Fibroblast of lung (primary cell): ENCODE measurements at regions not wholly inside any gene's neighbourhood (a gene's known extent, or its start where the extent isn't known, plus 50 kb on each side); places are given as distances from the start of the nearest gene placed in this dataset.

ENCODE experiments used
- DNase-seq, 2 donors: peaks; one replicate each; pipeline versions ENCODE4 v3.0.0 to v3.0.0-alpha.2; 2010; ENCODE audit warnings: low read depth in 2 of 2
- H2AFZ ChIP-seq: 2 replicates; pipeline ENCODE4 v1.5.1; 2012; ENCODE audit warnings: low read length, control low read depth, inconsistent platforms
- H3K27ac ChIP-seq: 2 replicates; pipeline ENCODE4 v1.5.1; 2011; ENCODE audit warnings: low read length, control low read depth; ENCODE audit not compliant: insufficient read depth
- H3K27me3 ChIP-seq: 2 replicates; pipeline ENCODE4 v1.5.1; 2011; ENCODE audit warnings: mild to moderate bottlenecking, low read length; ENCODE audit not compliant: control insufficient read depth, insufficient read depth
- H3K36me3 ChIP-seq: 2 replicates; pipeline ENCODE4 v1.5.1; 2011; ENCODE audit warnings: low read length; ENCODE audit not compliant: control insufficient read depth, insufficient read depth
- H3K4me1 ChIP-seq: 2 replicates; pipeline ENCODE4 v1.5.1; 2011; ENCODE audit warnings: low read length; ENCODE audit not compliant: control insufficient read depth, insufficient read depth; ENCODE audit errors: extremely low read depth
- H3K4me2 ChIP-seq: 2 replicates; pipeline ENCODE4 v1.5.1; 2011; ENCODE audit warnings: low read length, control low read depth; ENCODE audit not compliant: insufficient read depth; ENCODE audit errors: extremely low read depth
- H3K4me3 ChIP-seq, 4 experiments: fragments of 200-600 bp in 1 of 4; sonication (generic) in 1 of 4; replicated peaks in 1 of 4; 2 replicates each; pipeline ENCODE4 v1.5.1; 2011 to 2016; ENCODE audit warnings: low read length in 4 of 4, low read depth in 3 of 4, mild to moderate bottlenecking in 3 of 4, control low read depth in 2 of 4, inconsistent platforms in 1 of 4, mixed read lengths in 1 of 4; ENCODE audit not compliant: insufficient read depth in 1 of 4; ENCODE audit errors: control extremely low read depth in 1 of 4
- H3K79me2 ChIP-seq: 2 replicates; pipeline ENCODE4 v1.5.1; 2012; ENCODE audit warnings: mild to moderate bottlenecking, low read length, inconsistent platforms; ENCODE audit not compliant: control insufficient read depth, insufficient read depth
- H3K9ac ChIP-seq: 2 replicates; pipeline ENCODE4 v1.5.1; 2011; ENCODE audit warnings: mild to moderate bottlenecking, low read length, control low read depth; ENCODE audit not compliant: insufficient read depth
- H3K9me3 ChIP-seq: 2 replicates; pipeline ENCODE4 v1.5.1; 2012; ENCODE audit warnings: low read depth, low read length; ENCODE audit not compliant: control insufficient read depth, insufficient read depth
- H4K20me1 ChIP-seq: 2 replicates; pipeline ENCODE4 v1.5.1; 2011; ENCODE audit warnings: low read length; ENCODE audit not compliant: control insufficient read depth, insufficient read depth; ENCODE audit errors: extremely low read depth
- CTCF ChIP-seq, 2 donors: IDR thresholded peaks in 1 of 2; conservative IDR thresholded peaks in 1 of 2; 1 replicate in 1 of 2; 2 replicates in 1 of 2; pipeline ENCODE4 v1.5.1; 2011 to 2012; ENCODE audit warnings: low read length in 2 of 2, control low read depth in 1 of 2, inconsistent platforms in 1 of 2, low read depth in 1 of 2, mild to moderate bottlenecking in 1 of 2
- EZH2 ChIP-seq: IDR thresholded peaks from 2 replicates; pipeline ENCODE4 v1.5.1; 2012; ENCODE audit warnings: low read length, control low read depth, mild to moderate bottlenecking; ENCODE audit errors: missing control alignments

DNA sequence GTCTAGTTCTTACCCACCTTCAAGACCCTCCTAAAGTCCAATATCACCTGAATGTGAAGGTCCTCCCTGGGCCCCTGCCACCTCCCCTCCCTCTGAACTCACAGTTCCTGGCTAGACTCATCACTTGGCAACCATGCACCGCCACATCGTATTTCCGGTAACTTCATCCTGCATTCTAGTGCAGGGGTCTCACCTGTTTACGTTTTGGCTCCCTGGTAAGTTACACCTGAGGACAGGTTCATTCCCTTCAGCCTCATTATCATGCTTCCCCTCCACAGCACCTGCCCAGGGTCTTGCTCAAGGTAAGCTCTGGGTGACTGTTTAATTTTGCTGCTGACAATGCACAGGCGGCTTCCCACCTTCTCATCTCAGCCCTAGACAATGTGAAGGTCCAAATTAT lies 93.1 kb downstream of the MIS18A start:
- H2AFZ ChIP-seq, result no peak overlapping the region
- DNase-seq, result no peak
- no peaks in the 10 kb centered on the region for H3K27me3 ChIP-seq
- no peaks in the 10 kb centered on the region for H3K9me3 ChIP-seq
- H4K20me1 ChIP-seq, result no peaks in the 10 kb centered on the region
- H3K4me2 ChIP-seq, result no peak overlapping the region
- no peak for TF ChIP-seq EZH2
- no peak for TF ChIP-seq CTCF (conservative IDR thresholded peaks at IDR 0.05 in 1 of 2, IDR thresholded peaks at IDR 0.05 in 1 of 2; ENCODE audit: low read depth in 1 of 2, low read length in 2 of 2)
- no peaks in the 10 kb centered on the region for H3K4me1 ChIP-seq
- no peaks in the 10 kb centered on the region for H3K36me3 ChIP-seq
- H3K27ac ChIP-seq, result no peak overlapping the region
- no peaks in the 10 kb centered on the region for H3K79me2 ChIP-seq
- no peak overlapping the region for H3K9ac ChIP-seq
- no peak overlapping the region for H3K4me3 ChIP-seq

GRCh38 chr21:32185103-32185502 lies 93.7 kb downstream of the MIS18A start:
- H4K20me1 ChIP-seq, result no peaks in the 10 kb centered on the region
- no peak overlapping the region for H3K4me2 ChIP-seq
- H3K9ac ChIP-seq, result no peak overlapping the region
- H3K79me2 ChIP-seq, result no peaks in the 10 kb centered on the region
- H3K36me3 ChIP-seq, result no peaks in the 10 kb centered on the region
- TF ChIP-seq EZH2 (no peak), CTCF (conservative IDR thresholded peaks at IDR 0.05 in 1 of 2, IDR thresholded peaks at IDR 0.05 in 1 of 2; ENCODE audit: low read depth in 1 of 2, low read length in 2 of 2) (no peak)
- H3K9me3 ChIP-seq, result no peaks in the 10 kb centered on the region
- no peak for DNase-seq
- no peak overlapping the region for H2AFZ ChIP-seq
- H3K4me3 ChIP-seq, result no peak overlapping the region
- H3K4me1 ChIP-seq, result no peaks in the 10 kb centered on the region
- H3K27ac ChIP-seq, result no peak overlapping the region
- no peaks in the 10 kb centered on the region for H3K27me3 ChIP-seq

DNA sequence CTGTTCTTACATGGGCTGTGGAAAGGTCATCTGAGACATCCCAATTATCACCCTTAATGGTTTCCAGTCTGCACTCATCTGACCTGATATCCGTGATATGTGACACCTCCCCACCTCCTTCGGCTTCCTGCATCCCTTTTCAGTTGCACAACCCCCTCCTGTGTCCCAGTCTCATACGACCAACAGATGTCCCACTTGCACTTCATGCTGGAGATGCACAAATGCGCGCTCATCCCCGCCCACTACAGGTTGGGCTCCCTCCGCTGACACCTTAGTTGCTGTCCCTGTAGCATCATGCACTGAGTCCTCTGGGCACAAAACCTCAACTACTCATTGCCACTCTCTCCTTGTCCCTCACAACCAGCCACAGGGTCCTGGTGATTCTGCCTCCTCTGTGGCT lies 94.4 kb downstream of the MIS18A start:
- Histone ChIP-seq H2AFZ (no peak overlapping the region), H3K27me3 (no peaks in the 10 kb centered on the region), H4K20me1 (no peaks in the 10 kb centered on the region), H3K4me2 (no peak overlapping the region), H3K27ac (no peak overlapping the region), H3K36me3 (no peaks in the 10 kb centered on the region), H3K9ac (no peak overlapping the region), H3K9me3 (no peaks in the 10 kb centered on the region), H3K4me1 (no peaks in the 10 kb centered on the region), H3K4me3 (no peak overlapping the region), H3K79me2 (no peaks in the 10 kb centered on the region)
- DNase-seq, result no peak
- no peak for TF ChIP-seq CTCF (conservative IDR thresholded peaks at IDR 0.05 in 1 of 2, IDR thresholded peaks at IDR 0.05 in 1 of 2; ENCODE audit: low read depth in 1 of 2, low read length in 2 of 2)
- no peak for TF ChIP-seq EZH2
